A673 (cell line): ENCODE measurements at regions not wholly inside any gene's neighbourhood (a gene's known extent, or its start where the extent isn't known, plus 50 kb on each side); places are given as distances from the start of the nearest gene placed in this dataset.

ENCODE experiments used
- BruUV-seq: library from RNA; stranded (reverse); fragments of 400-500 nt; replicated peaks from 2 replicates; lab custom pipeline; 2021; lab: Mats Ljungman, UMichigan
- CTCF ChIA-PET: fragments of 300-600 bp; sonication (Branson Sonifier 250); formaldehyde crosslinking; loops from one replicate; lab custom pipeline; 2022; ENCODE audit warnings: antibody characterized with exemption; lab: Charles Lee
- POLR2A ChIA-PET: fragments of 300-600 bp; sonication (Branson Sonifier 250); formaldehyde crosslinking; loops from one replicate; lab custom pipeline; 2022; ENCODE audit warnings: antibody characterized with exemption; ENCODE audit not compliant: low non-redundant PET; lab: Charles Lee
- DNase-seq: peaks from one replicate; pipeline ENCODE4 v3.0.0-alpha.2; 2015; ENCODE audit warnings: low spot score
- H3K27ac ChIP-seq: fragments of 200-600 bp; sonication (generic); 2 replicates; pipeline ENCODE4 v1.5.1; 2016; ENCODE audit warnings: mixed run types, low read depth, mild to moderate bottlenecking, mixed read lengths, antibody characterized with exemption, low read length; ENCODE audit not compliant: poor library complexity, severe bottlenecking
- H3K27me3 ChIP-seq: fragments of 200-600 bp; sonication (generic); replicated peaks from 2 replicates; pipeline ENCODE4 v1.6.1; 2017; ENCODE audit warnings: mixed run types, low read depth, mild to moderate bottlenecking, mixed read lengths, antibody characterized with exemption, low read length; ENCODE audit not compliant: insufficient read depth, poor library complexity
- H3K36me3 ChIP-seq: fragments of 200-600 bp; sonication (generic); 2 replicates; pipeline ENCODE4 v1.6.1; 2016; ENCODE audit warnings: mixed run types, mild to moderate bottlenecking, mixed read lengths, antibody characterized with exemption, low read length; ENCODE audit not compliant: insufficient read depth, poor library complexity, severe bottlenecking
- H3K4me1 ChIP-seq: fragments of 200-600 bp; sonication (generic); 2 replicates; pipeline ENCODE4 v1.6.1; 2017; ENCODE audit warnings: mixed run types, mild to moderate bottlenecking, mixed read lengths, antibody characterized with exemption, low read length; ENCODE audit not compliant: insufficient read depth, poor library complexity, severe bottlenecking
- H3K4me3 ChIP-seq: fragments of 200-600 bp; sonication (generic); 2 replicates; pipeline ENCODE4 v1.5.1; 2016; ENCODE audit warnings: low read depth, mixed run types, mild to moderate bottlenecking, mixed read lengths, low read length; ENCODE audit not compliant: poor library complexity, severe bottlenecking
- H3K9me3 ChIP-seq: fragments of 200-600 bp; sonication (generic); 2 replicates; pipeline ENCODE4 v1.6.1; 2016; ENCODE audit warnings: mixed run types, low read depth, mild to moderate bottlenecking, mixed read lengths, antibody characterized with exemption, low read length; ENCODE audit not compliant: poor library complexity, severe bottlenecking
- CTCF ChIP-seq: fragments of 300-800, 200-600 bp; sonication (generic); conservative IDR thresholded peaks from 2 replicates; pipeline ENCODE4 v1.5.1; 2017; ENCODE audit warnings: low read depth, mild to moderate bottlenecking, antibody characterized with exemption, low read length, moderate library complexity, mixed read lengths
- EZH2 ChIP-seq: fragments of 200-600 bp; sonication (generic); IDR thresholded peaks from 2 replicates; pipeline ENCODE4 v1.6.1; 2017; ENCODE audit warnings: borderline replicate concordance, low read depth, mild to moderate bottlenecking, mixed read lengths, antibody characterized with exemption, low read length; ENCODE audit not compliant: poor library complexity, severe bottlenecking
- intact Hi-C: fragments of 100-400 bp; cut with micrococcal nuclease; formaldehyde crosslinking; loops from one replicate; pipeline ENCODE4 v1.10.0; 2022; ENCODE audit not compliant: unreplicated experiment

DNA sequence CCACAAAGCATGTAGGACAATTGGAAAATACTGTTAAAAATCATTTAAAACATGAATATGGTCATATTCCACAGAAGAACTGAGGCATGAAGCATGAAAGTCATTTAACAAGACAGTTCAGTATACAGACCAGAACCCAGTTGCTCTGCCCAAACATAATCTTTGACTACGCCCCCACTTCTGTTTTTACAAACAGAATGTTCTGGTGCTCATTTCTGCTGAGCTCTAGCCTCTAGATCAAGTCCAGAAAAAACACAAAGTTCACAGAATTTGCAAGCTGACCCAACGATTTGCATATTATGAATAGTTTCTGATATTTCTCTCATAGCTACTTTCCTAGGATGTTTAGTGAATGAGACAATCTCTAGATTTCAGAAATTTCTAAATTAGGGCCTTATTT, 424.9 kb downstream of the PID1 start:
- no peaks in the 10 kb centered on the region for H3K36me3 ChIP-seq
- POLR2A ChIA-PET, result no interaction called here
- no TSS peak for BruUV-seq
- intact Hi-C loops, result no loop called here
- CTCF ChIA-PET, result no interaction called here
- H3K9me3 ChIP-seq, result no peaks in the 10 kb centered on the region
- no peaks in the 10 kb centered on the region for H3K27me3 ChIP-seq
- no peak overlapping the region for H3K27ac ChIP-seq
- no peak for DNase-seq
- H3K4me1 ChIP-seq, result no peaks in the 10 kb centered on the region
- H3K4me3 ChIP-seq, result no peak overlapping the region
- TF ChIP-seq CTCF, result no peak
- TF ChIP-seq EZH2, result no peak

- no peaks in the 10 kb centered on the region for H3K9me3 ChIP-seq
- DNase-seq, result no peak
- POLR2A ChIA-PET, result no interaction called here
- no peaks in the 10 kb centered on the region for H3K4me1 ChIP-seq
- no peak overlapping the region for H3K27ac ChIP-seq
- CTCF ChIA-PET, result no interaction called here
- no TSS peak for BruUV-seq
- intact Hi-C loops, result no loop called here
- H3K27me3 ChIP-seq, result no peaks in the 10 kb centered on the region
- H3K4me3 ChIP-seq, result no peak overlapping the region
- TF ChIP-seq CTCF, result no peak
- TF ChIP-seq EZH2, result no peak
- H3K36me3 ChIP-seq, result no peaks in the 10 kb centered on the region
Observed at GRCh38 chr2:228845162-228845925, 425.7 kb downstream of the PID1 start.

DNA sequence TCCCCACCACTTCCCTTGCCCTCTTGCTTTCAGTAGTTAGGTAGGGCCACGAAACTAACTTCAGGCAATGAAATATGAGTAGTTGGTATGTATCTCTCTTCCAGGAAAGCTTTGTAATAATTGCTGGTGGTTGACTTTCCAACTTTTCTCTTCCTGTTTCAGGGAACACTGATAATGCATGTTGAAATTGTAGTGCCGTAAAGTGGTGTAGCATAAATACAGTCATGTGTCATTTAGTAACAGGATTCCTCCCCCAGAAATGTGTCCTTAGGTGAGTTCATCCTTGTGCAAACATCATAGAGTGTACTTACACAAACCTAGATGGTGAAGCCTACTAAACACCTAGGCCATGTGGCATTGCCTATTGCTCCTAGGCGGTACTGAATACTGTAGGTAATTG, 429.2 kb downstream of the PID1 start:
- CTCF ChIA-PET, result no interaction called here
- no peaks in the 10 kb centered on the region for H3K27me3 ChIP-seq

More for the DNA sequence above, 429.2 kb downstream of the PID1 start:
- Histone ChIP-seq H3K9me3 (no peaks in the 10 kb centered on the region), H3K4me1 (no peaks in the 10 kb centered on the region), H3K27ac (no peak overlapping the region), H3K4me3 (no peak overlapping the region), H3K36me3 (no peaks in the 10 kb centered on the region)
- POLR2A ChIA-PET, result no interaction called here
- no peak for DNase-seq
- BruUV-seq, result no TSS peak
- no peak for TF ChIP-seq CTCF
- no peak for TF ChIP-seq EZH2
- intact Hi-C loops, result no loop called here
